MCF 10A (cell line): ENCODE measurements at regions not wholly inside any gene's neighbourhood (a gene's known extent, or its start where the extent isn't known, plus 50 kb on each side); places are given as distances from the start of the nearest gene placed in this dataset.

ENCODE experiments used
- BruUV-seq: library from RNA; stranded (reverse); fragments of 400-500 nt; replicated peaks from 2 replicates; lab custom pipeline; 2021; lab: Mats Ljungman, UMichigan
- CTCF ChIA-PET: fragments of 300-600 bp; sonication (Branson Sonifier 250); formaldehyde crosslinking; extraction: SDS; loops from one replicate; lab custom pipeline; 2021; ENCODE audit warnings: antibody characterized with exemption, inconsistent platforms; lab: Yijun Ruan, JAX
- POLR2A ChIA-PET: fragments of 300-600, 350-650 bp; sonication (Branson Sonifier 250); formaldehyde crosslinking; extraction: SDS; loops from one replicate; lab custom pipeline; 2020; ENCODE audit warnings: antibody characterized with exemption, inconsistent platforms; lab: Yijun Ruan, JAX
- DNase-seq: peaks from one replicate; pipeline ENCODE4 v3.0.0-alpha.2; 2018; ENCODE audit not compliant: unreplicated experiment
- H3K27ac Mint-ChIP-seq: one replicate; pipeline ENCODE4 v1.8.0; 2022; ENCODE audit warnings: mild to moderate bottlenecking, low read depth, mixed read lengths; ENCODE audit not compliant: unreplicated experiment
- H3K27me3 Mint-ChIP-seq: one replicate; pipeline ENCODE4 v1.8.0; 2022; ENCODE audit warnings: mixed read lengths; ENCODE audit not compliant: insufficient read depth, unreplicated experiment
- H3K36me3 Mint-ChIP-seq: one replicate; pipeline ENCODE4 v1.8.0; 2022; ENCODE audit warnings: mild to moderate bottlenecking, moderate library complexity, mixed read lengths; ENCODE audit not compliant: insufficient read depth, unreplicated experiment
- H3K4me1 Mint-ChIP-seq: one replicate; pipeline ENCODE4 v1.8.0; 2022; ENCODE audit warnings: mixed read lengths; ENCODE audit not compliant: insufficient read depth, unreplicated experiment
- H3K4me3 Mint-ChIP-seq: one replicate; pipeline ENCODE4 v1.8.0; 2022; ENCODE audit warnings: mild to moderate bottlenecking, moderate library complexity, mixed read lengths; ENCODE audit not compliant: unreplicated experiment
- H3K9me3 Mint-ChIP-seq: one replicate; pipeline ENCODE4 v1.8.0; 2022; ENCODE audit warnings: mixed read lengths; ENCODE audit not compliant: unreplicated experiment
- CTCF ChIP-seq: fragments of 200-600 bp; IDR thresholded peaks from one replicate; pipeline ENCODE4 v1.8.0; 2022; ENCODE audit warnings: antibody characterized with exemption, mild to moderate bottlenecking; ENCODE audit not compliant: unreplicated experiment
- intact Hi-C: fragments of 100-400 bp; cut with micrococcal nuclease; formaldehyde crosslinking; loops from 2 replicates; pipeline ENCODE4 v1.14.1; 2022

- H3K4me1 Mint-ChIP-seq, result no peaks in the 10 kb centered on the region
- H3K27me3 Mint-ChIP-seq, result peaks cover 15% of the 10 kb centered on the region
- no peaks in the 10 kb centered on the region for H3K9me3 Mint-ChIP-seq
- H3K4me3 Mint-ChIP-seq, result no peak overlapping the region
- no peaks in the 10 kb centered on the region for H3K36me3 Mint-ChIP-seq
- BruUV-seq, result no TSS peak
- ChIA-PET CTCF (no interaction called here), POLR2A (no interaction called here)
- no peak for TF ChIP-seq CTCF
- H3K27ac Mint-ChIP-seq, result no peak overlapping the region
- DNase-seq, result no peak
- intact Hi-C loops, result no loop called here
These were observed 137.1 kb downstream of the RPIA start for GRCh38 chr2:88828397-88829137.

- no peak for TF ChIP-seq CTCF
- H3K27me3 Mint-ChIP-seq, result peaks cover 15% of the 10 kb centered on the region
- H3K36me3 Mint-ChIP-seq, result no peaks in the 10 kb centered on the region
- no peak overlapping the region for H3K27ac Mint-ChIP-seq
- no TSS peak for BruUV-seq
- DNase-seq, result no peak
- no peak overlapping the region for H3K4me3 Mint-ChIP-seq
- ChIA-PET CTCF (no interaction called here), POLR2A (no interaction called here)
- no peaks in the 10 kb centered on the region for H3K9me3 Mint-ChIP-seq
- H3K4me1 Mint-ChIP-seq, result no peaks in the 10 kb centered on the region
- intact Hi-C loops, result no loop called here
These were observed 138.4 kb downstream of the RPIA start for GRCh38 chr2:88829607-88830463.

GRCh38 chr2:88831071-88831791 lies 139.8 kb downstream of the RPIA start:
- no peak for DNase-seq
- POLR2A ChIA-PET, result no interaction called here
- BruUV-seq, result no TSS peak

More at GRCh38 chr2:88831071-88831791, 139.8 kb downstream of the RPIA start:
- no peaks in the 10 kb centered on the region for H3K36me3 Mint-ChIP-seq
- no peaks in the 10 kb centered on the region for H3K4me1 Mint-ChIP-seq
- no peak overlapping the region for H3K27ac Mint-ChIP-seq
- peaks cover 15% of the 10 kb centered on the region for H3K27me3 Mint-ChIP-seq
- CTCF ChIA-PET, result interaction anchor here (0.8 to 1.5 kb wide), 2 partner anchors 30 to 166 kb away, joined by 4 to 5 read pairs; no protein-coding TSS in a partner anchor
- intact Hi-C loops, result no loop called here
- H3K9me3 Mint-ChIP-seq, result no peaks in the 10 kb centered on the region
- TF ChIP-seq CTCF, result no peak
- no peak overlapping the region for H3K4me3 Mint-ChIP-seq
